Neuronal stem cell (in vitro differentiated cells): ENCODE measurements at regions not wholly inside any gene's neighbourhood (a gene's known extent, or its start where the extent isn't known, plus 50 kb on each side); places are given as distances from the start of the nearest gene placed in this dataset.

Experiments
- DNase-seq: peaks from one replicate; pipeline ENCODE4 v3.0.0-alpha.2; 2013; ENCODE audit warnings: low spot score
- H2AFZ ChIP-seq: one replicate; pipeline ENCODE4 v1.6.1; 2013; ENCODE audit warnings: mild to moderate bottlenecking, low read length, inconsistent platforms
- H2AK5ac ChIP-seq: 2 replicates; pipeline ENCODE4 v1.6.1; 2013; ENCODE audit warnings: low read depth, mild to moderate bottlenecking, inconsistent platforms, low read length, moderate library complexity, mixed read lengths
- H2BK120ac ChIP-seq: 2 replicates; pipeline ENCODE4 v1.6.1; 2013; ENCODE audit warnings: low read depth, mild to moderate bottlenecking, inconsistent platforms, low read length, moderate library complexity, mixed read lengths
- H2BK12ac ChIP-seq: one replicate; pipeline ENCODE4 v1.6.1; 2013; ENCODE audit warnings: low read length, inconsistent platforms
- H2BK15ac ChIP-seq: 2 replicates; pipeline ENCODE4 v1.6.1; 2013; ENCODE audit warnings: mild to moderate bottlenecking, low read length, inconsistent platforms, mixed read lengths
- H2BK5ac ChIP-seq: one replicate; pipeline ENCODE4 v1.6.1; 2013; ENCODE audit warnings: inconsistent platforms, mild to moderate bottlenecking, low read length, moderate library complexity
- H3K14ac ChIP-seq: one replicate; pipeline ENCODE4 v1.6.1; 2013; ENCODE audit warnings: low read length, inconsistent platforms
- H3K18ac ChIP-seq: 2 replicates; pipeline ENCODE4 v1.6.1; 2013; ENCODE audit warnings: low read length, inconsistent platforms
- H3K23ac ChIP-seq: 2 replicates; pipeline ENCODE4 v1.6.1; 2013; ENCODE audit warnings: low read depth, mild to moderate bottlenecking, mixed read lengths, low read length, inconsistent platforms; ENCODE audit not compliant: poor library complexity
- H3K27ac ChIP-seq: replicated peaks from 3 replicates; pipeline ENCODE4 v1.5.1; 2013; ENCODE audit warnings: low read length, inconsistent platforms
- H3K27me3 ChIP-seq, 3 experiments: 2 replicates each; pipeline ENCODE4 v1.6.1; 2013; ENCODE audit warnings: low read length in 3 of 3, mild to moderate bottlenecking in 2 of 3, inconsistent platforms in 1 of 3, low read depth in 1 of 3, mixed read lengths in 1 of 3, moderate library complexity in 1 of 3; ENCODE audit not compliant: control insufficient read depth in 3 of 3, insufficient read depth in 3 of 3
- H3K36me3 ChIP-seq, 2 donors: replicated peaks in 1 of 2; 2 replicates each; pipeline ENCODE4 v1.6.1; 2013; ENCODE audit warnings: low read length in 2 of 2; ENCODE audit not compliant: control insufficient read depth in 2 of 2, insufficient read depth in 2 of 2
- H3K4ac ChIP-seq: 2 replicates; pipeline ENCODE4 v1.6.1; 2013; ENCODE audit warnings: inconsistent platforms, mild to moderate bottlenecking, low read length, moderate library complexity
- H3K4me1 ChIP-seq, 2 donors: 1 replicate in 1 of 2; 2 replicates in 1 of 2; pipeline ENCODE4 v1.6.1; 2013; ENCODE audit warnings: low read length in 2 of 2, low read depth in 1 of 2; ENCODE audit not compliant: control insufficient read depth in 2 of 2, insufficient read depth in 1 of 2
- H3K4me2 ChIP-seq: one replicate; pipeline ENCODE4 v1.6.1; 2013; ENCODE audit warnings: mild to moderate bottlenecking, low read length, inconsistent platforms; ENCODE audit not compliant: insufficient read depth, poor library complexity, severe bottlenecking
- H3K4me3 ChIP-seq, 2 donors: 2 replicates each; pipeline ENCODE4 v1.5.1; 2013; ENCODE audit warnings: low read length in 2 of 2, mild to moderate bottlenecking in 2 of 2, inconsistent platforms in 1 of 2, moderate library complexity in 1 of 2
- H3K79me1 ChIP-seq: one replicate; pipeline ENCODE4 v1.6.1; 2013; ENCODE audit warnings: low read depth, mild to moderate bottlenecking, inconsistent platforms, low read length, moderate library complexity
- H3K9ac ChIP-seq: one replicate; pipeline ENCODE4 v1.6.1; 2013; ENCODE audit warnings: mild to moderate bottlenecking, low read depth, low read length, inconsistent platforms; ENCODE audit not compliant: poor library complexity
- H3K9me3 ChIP-seq, 2 donors: replicated peaks in 1 of 2; 2 replicates each; pipeline versions ENCODE3 to v1.6.1; 2013; ENCODE audit warnings: low read length in 2 of 2, mild to moderate bottlenecking in 2 of 2, inconsistent platforms in 1 of 2, low read depth in 1 of 2, mixed read lengths in 1 of 2, moderate library complexity in 1 of 2; ENCODE audit not compliant: control insufficient read depth in 2 of 2, insufficient read depth in 1 of 2
- H4K8ac ChIP-seq: one replicate; pipeline ENCODE4 v1.6.1; 2013; ENCODE audit warnings: low read depth, mild to moderate bottlenecking, inconsistent platforms, low read length, moderate library complexity
- H4K91ac ChIP-seq: one replicate; pipeline ENCODE4 v1.6.1; 2013; ENCODE audit warnings: low read length, low read depth, mild to moderate bottlenecking, inconsistent platforms; ENCODE audit not compliant: poor library complexity
- WGBS, 2 donors: extraction: QIAGEN DNeasy Blood & Tissue Kit; methylation state at CpG; one replicate each; pipeline ENCODE4 v1.1.7; 2013; ENCODE audit warnings: missing lambda C conversion rate in 2 of 2, mixed read lengths in 1 of 2; ENCODE audit not compliant: insufficient read length in 2 of 2, insufficient replicate concordance in 1 of 2; ENCODE audit errors: extremely low coverage in 2 of 2; 5-methylcytosine and 5-hydroxymethylcytosine counted together

DNA sequence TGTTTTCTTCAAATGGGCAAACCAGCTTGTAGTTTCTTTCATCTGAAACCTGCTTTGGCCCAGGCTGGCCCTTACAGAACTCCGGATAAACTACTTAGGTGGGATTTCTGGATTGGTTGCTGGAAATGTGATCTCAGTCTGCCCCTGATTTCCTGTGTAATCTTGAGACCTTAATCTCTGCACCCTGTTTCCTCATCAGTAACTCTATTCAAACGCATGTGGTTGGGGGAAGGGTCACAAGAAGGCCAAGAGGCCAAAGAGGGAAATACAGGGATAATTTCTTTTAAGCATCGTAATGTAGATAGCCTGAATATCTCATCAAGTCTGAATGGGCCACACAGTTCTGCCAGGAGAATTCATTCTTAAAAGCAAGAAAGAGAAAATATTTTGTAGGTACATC, 483.6 kb downstream of the LTN1 start:
- H2BK5ac ChIP-seq: no peak overlapping the region
- H3K27ac ChIP-seq: no peak overlapping the region
- H3K23ac ChIP-seq: no peak overlapping the region
- H2AK5ac ChIP-seq: no peak overlapping the region
- no peak overlapping the region for H2BK120ac ChIP-seq
- H3K18ac ChIP-seq: no peak overlapping the region
- no peak overlapping the region for H3K4ac ChIP-seq
- H3K9ac ChIP-seq: no peak overlapping the region
- H2BK12ac ChIP-seq: no peak overlapping the region
- no CpG with 5 or more reads among the region's 3 CpGs for WGBS, 2 donors
- no peak overlapping the region for H3K4me2 ChIP-seq
- H3K27me3 ChIP-seq: no peaks in the 10 kb centered on the region
- H3K4me3 ChIP-seq: no peak overlapping the region
- no peak for DNase-seq
- no peak overlapping the region for H2AFZ ChIP-seq
- no peaks in the 10 kb centered on the region for H3K9me3 ChIP-seq
- H4K91ac ChIP-seq: no peak overlapping the region
- no peak overlapping the region for H3K14ac ChIP-seq
- no peak overlapping the region for H2BK15ac ChIP-seq
- H4K8ac ChIP-seq: no peak overlapping the region
- no peaks in the 10 kb centered on the region for H3K79me1 ChIP-seq
- no peaks in the 10 kb centered on the region for H3K36me3 ChIP-seq
- no peaks in the 10 kb centered on the region for H3K4me1 ChIP-seq

- H2AK5ac ChIP-seq: no peak overlapping the region
- no peak overlapping the region for H4K8ac ChIP-seq
- H3K18ac ChIP-seq: no peak overlapping the region
- no peak overlapping the region for H2BK5ac ChIP-seq
- no peak overlapping the region for H3K14ac ChIP-seq
- H3K4me3 ChIP-seq: no peak overlapping the region
- no peak overlapping the region for H3K9ac ChIP-seq
- H2BK15ac ChIP-seq: no peak overlapping the region
- no peak overlapping the region for H3K27ac ChIP-seq
- no peak overlapping the region for H2BK120ac ChIP-seq
- no peaks in the 10 kb centered on the region for H3K36me3 ChIP-seq
- no peak overlapping the region for H3K23ac ChIP-seq
- no peak overlapping the region for H3K4ac ChIP-seq
- H3K27me3 ChIP-seq: no peaks in the 10 kb centered on the region
- no peak for DNase-seq
- H3K4me1 ChIP-seq: no peaks in the 10 kb centered on the region
- no peaks in the 10 kb centered on the region for H3K79me1 ChIP-seq
- H3K9me3 ChIP-seq: no peaks in the 10 kb centered on the region
- H2BK12ac ChIP-seq: no peak overlapping the region
- no peak overlapping the region for H3K4me2 ChIP-seq
- H4K91ac ChIP-seq: no peak overlapping the region
- no peak overlapping the region for H2AFZ ChIP-seq
Measured at GRCh38 chr21:28508126-28508525, 484.6 kb downstream of the LTN1 start.

- Histone ChIP-seq H3K36me3 (no peaks in the 10 kb centered on the region), H3K14ac (no peak overlapping the region), H3K9ac (no peak overlapping the region), H2BK12ac (no peak overlapping the region), H2AFZ (no peak overlapping the region), H4K91ac (no peak overlapping the region), H3K4me2 (no peak overlapping the region), H2BK5ac (no peak overlapping the region), H2BK120ac (no peak overlapping the region), H3K4me3 (no peak overlapping the region), H3K18ac (no peak overlapping the region), H3K27ac (no peak overlapping the region), H3K4me1 (no peaks in the 10 kb centered on the region), H3K9me3 (no peaks in the 10 kb centered on the region), H3K23ac (no peak overlapping the region), H4K8ac (no peak overlapping the region), H2AK5ac (no peak overlapping the region), H3K79me1 (no peaks in the 10 kb centered on the region), H3K27me3 (no peaks in the 10 kb centered on the region), H3K4ac (no peak overlapping the region), H2BK15ac (no peak overlapping the region)
- no peak for DNase-seq
Measured at GRCh38 chr21:28496517-28496916, 496.2 kb downstream of the LTN1 start.

- Histone ChIP-seq H2AK5ac (no peak overlapping the region), H2BK5ac (no peak overlapping the region), H3K23ac (no peak overlapping the region), H3K4ac (no peak overlapping the region), H3K9ac (no peak overlapping the region), H4K8ac (no peak overlapping the region), H3K14ac (no peak overlapping the region), H3K9me3 (no peaks in the 10 kb centered on the region), H3K27ac (no peak overlapping the region), H3K36me3 (no peaks in the 10 kb centered on the region), H3K27me3 (no peaks in the 10 kb centered on the region), H2AFZ (no peak overlapping the region), H3K4me1 (peaks cover 0 to 1% of the 10 kb centered on the region in 2 donors), H3K18ac (no peak overlapping the region), H2BK120ac (no peak overlapping the region), H2BK15ac (no peak overlapping the region), H3K4me3 (no peak overlapping the region), H3K79me1 (no peaks in the 10 kb centered on the region), H3K4me2 (no peak overlapping the region), H2BK12ac (no peak overlapping the region), H4K91ac (no peak overlapping the region)
- DNase-seq: no peak
- no CpG with 5 or more reads among the region's 4 CpGs for WGBS, 2 donors
Measured at GRCh38 chr21:28492127-28492526, 500.6 kb downstream of the LTN1 start.
